H9 (cell line): ENCODE measurements at regions not wholly inside any gene's neighbourhood (a gene's known extent, or its start where the extent isn't known, plus 50 kb on each side); places are given as distances from the start of the nearest gene placed in this dataset.
A peak's percentile ranks its signal among the peaks of the same experiment; 100 is the strongest.

Experiments used
- DNase-seq: peaks from one replicate; pipeline ENCODE4 v3.0.0-alpha.2; 2017
- H2AFZ ChIP-seq: one replicate; pipeline ENCODE4 v1.6.1; 2013; ENCODE audit warnings: mild to moderate bottlenecking, low read length, control low read depth, moderate library complexity
- H2AK5ac ChIP-seq: 2 replicates; pipeline ENCODE4 v1.6.1; 2013; ENCODE audit warnings: low read length, control low read depth, mixed read lengths; ENCODE audit not compliant: insufficient read length
- H2BK120ac ChIP-seq: one replicate; pipeline ENCODE4 v1.6.1; 2013; ENCODE audit warnings: low read depth, mild to moderate bottlenecking, low read length, control low read depth, inconsistent platforms; ENCODE audit not compliant: poor library complexity, severe bottlenecking
- H2BK12ac ChIP-seq: 2 replicates; pipeline ENCODE4 v1.6.1; 2013; ENCODE audit warnings: low read length, control low read depth, mixed read lengths, low read depth; ENCODE audit not compliant: insufficient read length
- H2BK15ac ChIP-seq: 2 replicates; pipeline ENCODE4 v1.6.1; 2013; ENCODE audit warnings: low read depth, low read length, control low read depth
- H2BK20ac ChIP-seq: one replicate; pipeline ENCODE4 v1.6.1; 2013; ENCODE audit warnings: low read depth, mild to moderate bottlenecking, low read length, control low read depth, inconsistent platforms; ENCODE audit not compliant: poor library complexity, severe bottlenecking
- H2BK5ac ChIP-seq: 2 replicates; pipeline ENCODE4 v1.6.1; 2013; ENCODE audit warnings: low read length, control low read depth, mixed read lengths; ENCODE audit not compliant: insufficient read length
- H3K14ac ChIP-seq: 2 replicates; pipeline ENCODE4 v1.6.1; 2013; ENCODE audit warnings: low read length, control low read depth; ENCODE audit not compliant: insufficient read depth
- H3K18ac ChIP-seq: 2 replicates; pipeline ENCODE4 v1.6.1; 2013; ENCODE audit warnings: low read depth, mild to moderate bottlenecking, mixed read lengths, low read length, control low read depth; ENCODE audit not compliant: insufficient read length
- H3K23ac ChIP-seq: 2 replicates; pipeline ENCODE4 v1.6.1; 2013; ENCODE audit warnings: low read length, control low read depth, mixed read lengths, low read depth; ENCODE audit not compliant: insufficient read length
- H3K23me2 ChIP-seq: 2 replicates; pipeline ENCODE4 v1.6.1; 2013; ENCODE audit warnings: low read depth, mild to moderate bottlenecking, mixed read lengths, low read length, control low read depth; ENCODE audit not compliant: insufficient read length, poor library complexity, severe bottlenecking
- H3K27ac ChIP-seq: 2 replicates; pipeline ENCODE4 v1.5.1; 2013; ENCODE audit warnings: low read length, control low read depth, mixed read lengths, low read depth; ENCODE audit not compliant: insufficient read length
- H3K27me3 ChIP-seq: 2 replicates; pipeline ENCODE4 v1.6.1; 2013; ENCODE audit warnings: low read length, control low read depth, inconsistent platforms; ENCODE audit not compliant: insufficient read depth
- H3K4ac ChIP-seq: 2 replicates; pipeline ENCODE4 v1.6.1; 2013; ENCODE audit warnings: low read depth, mild to moderate bottlenecking, control low read depth, inconsistent platforms, low read length, moderate library complexity
- H3K4me1 ChIP-seq: 2 replicates; pipeline ENCODE4 v1.6.1; 2013; ENCODE audit warnings: low read length, control low read depth, inconsistent platforms; ENCODE audit not compliant: insufficient read depth
- H3K4me2 ChIP-seq: 2 replicates; pipeline ENCODE4 v1.6.1; 2013; ENCODE audit warnings: low read length, control low read depth, mixed read lengths; ENCODE audit not compliant: insufficient read length, insufficient read depth
- H3K56ac ChIP-seq: 2 replicates; pipeline ENCODE4 v1.6.1; 2013; ENCODE audit warnings: low read depth, mild to moderate bottlenecking, mixed read lengths, low read length, control low read depth; ENCODE audit not compliant: insufficient read length
- H3K79me1 ChIP-seq: 2 replicates; pipeline ENCODE4 v1.6.1; 2013; ENCODE audit warnings: low read depth, mild to moderate bottlenecking, moderate library complexity, low read length, control low read depth, inconsistent platforms; ENCODE audit not compliant: insufficient read depth, poor library complexity, severe bottlenecking
- H3K79me2 ChIP-seq: 2 replicates; pipeline ENCODE4 v1.6.1; 2013; ENCODE audit warnings: low read length, control low read depth, inconsistent platforms; ENCODE audit not compliant: insufficient read depth
- H3K9ac ChIP-seq: 2 replicates; pipeline ENCODE4 v1.6.1; 2013; ENCODE audit warnings: low read length, control low read depth, mixed read lengths; ENCODE audit not compliant: insufficient read length; ENCODE audit errors: extremely low read depth
- H3K9me3 ChIP-seq: one replicate; pipeline ENCODE4 v1.6.1; 2013; ENCODE audit warnings: low read depth, low read length, inconsistent platforms; ENCODE audit not compliant: control insufficient read depth
- H3T11ph ChIP-seq: one replicate; pipeline ENCODE4 v1.6.1; 2013; ENCODE audit warnings: mild to moderate bottlenecking, low read length, control low read depth, inconsistent platforms
- H4K20me1 ChIP-seq: one replicate; pipeline ENCODE4 v1.6.1; 2013; ENCODE audit not compliant: control insufficient read depth, insufficient read length, insufficient read depth
- H4K5ac ChIP-seq: 2 replicates; pipeline ENCODE4 v1.6.1; 2013; ENCODE audit warnings: low read depth, mild to moderate bottlenecking, mixed read lengths, low read length, control low read depth; ENCODE audit not compliant: insufficient read length
- H4K8ac ChIP-seq: replicated peaks from 2 replicates; pipeline ENCODE4 v1.6.1; 2013; ENCODE audit warnings: low read length, control low read depth, mixed read lengths, low read depth; ENCODE audit not compliant: insufficient read length
- H4K91ac ChIP-seq: 2 replicates; pipeline ENCODE4 v1.6.1; 2013; ENCODE audit warnings: low read depth, mild to moderate bottlenecking, moderate library complexity, mixed read lengths, low read length, control low read depth; ENCODE audit not compliant: insufficient read length
- H3K27ac Mint-ChIP-seq, 3 experiments: 2 replicates in 2 of 3; 3 replicates in 1 of 3; pipeline ENCODE4 v1.8.0; 2020 to 2021; ENCODE audit warnings: mixed read lengths in 3 of 3, mild to moderate bottlenecking in 1 of 3, moderate library complexity in 1 of 3
- H3K27me3 Mint-ChIP-seq: 2 replicates; pipeline ENCODE4 v1.8.0; 2021; ENCODE audit warnings: low read depth, mild to moderate bottlenecking, moderate library complexity, mixed read lengths
- H3K36me3 Mint-ChIP-seq, 3 experiments: 2 replicates in 2 of 3; 3 replicates in 1 of 3; pipeline ENCODE4 v1.8.0; 2020 to 2021; ENCODE audit warnings: low read depth in 3 of 3, mixed read lengths in 3 of 3; ENCODE audit not compliant: insufficient read depth in 1 of 3
- H3K4me1 Mint-ChIP-seq, 2 experiments: 2 replicates each; pipeline ENCODE4 v1.8.0; 2020; ENCODE audit warnings: mixed read lengths in 2 of 2
- H3K4me3 Mint-ChIP-seq, 2 experiments: 2 replicates in 1 of 2; 3 replicates in 1 of 2; pipeline ENCODE4 v1.8.0; 2020 to 2021; ENCODE audit warnings: mild to moderate bottlenecking in 2 of 2, mixed read lengths in 2 of 2, moderate library complexity in 1 of 2
- H3K9me3 Mint-ChIP-seq, 2 experiments: 2 replicates in 1 of 2; 3 replicates in 1 of 2; pipeline ENCODE4 v1.8.0; 2020; ENCODE audit warnings: mild to moderate bottlenecking in 2 of 2, mixed read lengths in 2 of 2, moderate library complexity in 1 of 2
- WGBS: extraction: QIAGEN DNeasy Blood & Tissue Kit; methylation state at CpG from one replicate; pipeline ENCODE4 v1.1.7; 2013; ENCODE audit warnings: missing lambda C conversion rate, low lambda C conversion rate, mixed read lengths; ENCODE audit not compliant: insufficient read length; ENCODE audit errors: extremely low coverage; 5-methylcytosine and 5-hydroxymethylcytosine counted together
- TF ChIP-seq, protein P1 (sequence below): fragments of 200-600 bp; sonication (generic); conservative IDR thresholded peaks from 3 replicates; pipeline ENCODE4 v1.8.0; 2021; ENCODE audit warnings: antibody characterized with exemption, mild to moderate bottlenecking

DNA sequence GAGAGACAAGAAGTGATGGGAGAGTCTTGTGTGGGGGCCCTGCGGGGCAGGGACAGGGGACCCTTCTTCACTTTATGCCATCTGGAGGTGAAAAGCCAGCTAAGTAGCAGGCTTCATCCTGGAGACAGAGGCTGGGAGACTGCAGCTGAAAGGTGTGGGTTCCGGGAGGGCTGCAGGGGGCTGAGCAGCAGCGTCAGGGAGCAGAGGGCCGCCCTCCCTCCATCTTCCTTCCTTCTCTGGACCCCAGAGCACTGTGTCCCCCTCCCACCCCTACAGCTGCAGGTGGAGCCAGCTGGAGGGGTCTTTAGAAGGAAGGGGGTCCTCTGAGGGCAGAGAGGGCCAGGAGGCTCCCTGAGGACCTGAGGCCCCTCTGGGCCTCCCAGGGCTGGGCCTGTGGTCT is 96.6 kb downstream of the WTIP start:
- Histone ChIP-seq H3K18ac (no peak overlapping the region), H2AK5ac (no peak overlapping the region), H2AFZ (no peak overlapping the region), H3K27me3 (no peaks in the 10 kb centered on the region), H2BK20ac (no peak overlapping the region), H3K14ac (no peak overlapping the region), H3K79me1 (no peaks in the 10 kb centered on the region), H4K91ac (no peak overlapping the region), H2BK12ac (no peak overlapping the region), H3K23ac (no peak overlapping the region), H3K4me2 (no peak overlapping the region), H3K4me1 (no peaks in the 10 kb centered on the region), H3K79me2 (no peaks in the 10 kb centered on the region), H3K9ac (no peak overlapping the region), H3K9me3 (no peaks in the 10 kb centered on the region), H4K5ac (no peak overlapping the region), H3K4ac (no peak overlapping the region), H3K27ac (no peak overlapping the region), H3K23me2 (peaks cover 3% of the 10 kb centered on the region), H2BK15ac (no peak overlapping the region), H3K56ac (no peak overlapping the region), H3T11ph (no peak overlapping the region), H2BK120ac (no peak overlapping the region), H4K8ac (no peak overlapping the region), H2BK5ac (no peak overlapping the region), H4K20me1 (no peaks in the 10 kb centered on the region)
- peaks cover 3 to 89% of the 10 kb centered on the region in 2 experiments; a peak in 4 of 5 replicates for H3K9me3 Mint-ChIP-seq
- TF ChIP-seq, protein P1, sequence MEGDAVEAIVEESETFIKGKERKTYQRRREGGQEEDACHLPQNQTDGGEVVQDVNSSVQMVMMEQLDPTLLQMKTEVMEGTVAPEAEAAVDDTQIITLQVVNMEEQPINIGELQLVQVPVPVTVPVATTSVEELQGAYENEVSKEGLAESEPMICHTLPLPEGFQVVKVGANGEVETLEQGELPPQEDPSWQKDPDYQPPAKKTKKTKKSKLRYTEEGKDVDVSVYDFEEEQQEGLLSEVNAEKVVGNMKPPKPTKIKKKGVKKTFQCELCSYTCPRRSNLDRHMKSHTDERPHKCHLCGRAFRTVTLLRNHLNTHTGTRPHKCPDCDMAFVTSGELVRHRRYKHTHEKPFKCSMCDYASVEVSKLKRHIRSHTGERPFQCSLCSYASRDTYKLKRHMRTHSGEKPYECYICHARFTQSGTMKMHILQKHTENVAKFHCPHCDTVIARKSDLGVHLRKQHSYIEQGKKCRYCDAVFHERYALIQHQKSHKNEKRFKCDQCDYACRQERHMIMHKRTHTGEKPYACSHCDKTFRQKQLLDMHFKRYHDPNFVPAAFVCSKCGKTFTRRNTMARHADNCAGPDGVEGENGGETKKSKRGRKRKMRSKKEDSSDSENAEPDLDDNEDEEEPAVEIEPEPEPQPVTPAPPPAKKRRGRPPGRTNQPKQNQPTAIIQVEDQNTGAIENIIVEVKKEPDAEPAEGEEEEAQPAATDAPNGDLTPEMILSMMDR: no peak
- H3K4me1 Mint-ChIP-seq: no peaks in the 10 kb centered on the region
- peaks cover 0 to 8% (median 0%) of the 10 kb centered on the region in 3 experiments; a peak in 2 of 7 replicates for H3K36me3 Mint-ChIP-seq
- peak; percentile 22 for DNase-seq
- no peak overlapping the region for H3K27ac Mint-ChIP-seq
- no CpG with 5 or more reads among the region's 4 CpGs for WGBS
- peaks cover 4% of the 10 kb centered on the region; the same call in 1 of the 2 replicates for H3K27me3 Mint-ChIP-seq
- H3K4me3 Mint-ChIP-seq: peak overlapping the region in 1 of 2 experiments; percentile 61; a peak in 3 of 5 replicates
